A673 (cell line): ENCODE measurements at regions not wholly inside any gene's neighbourhood (a gene's known extent, or its start where the extent isn't known, plus 50 kb on each side); places are given as distances from the start of the nearest gene placed in this dataset.
"Not testable (repeated sequence)": the region's sequence is repeated elsewhere in the genome, so short reads cannot be mapped to it uniquely, and the experiment has no call there.

Experiments
- BruUV-seq: library from RNA; stranded (reverse); fragments of 400-500 nt; replicated peaks from 2 replicates; lab custom pipeline; 2021; lab: Mats Ljungman, UMichigan
- CTCF ChIA-PET: fragments of 300-600 bp; sonication (Branson Sonifier 250); formaldehyde crosslinking; loops from one replicate; lab custom pipeline; 2022; ENCODE audit warnings: antibody characterized with exemption; lab: Charles Lee
- POLR2A ChIA-PET: fragments of 300-600 bp; sonication (Branson Sonifier 250); formaldehyde crosslinking; loops from one replicate; lab custom pipeline; 2022; ENCODE audit warnings: antibody characterized with exemption; ENCODE audit not compliant: low non-redundant PET; lab: Charles Lee
- DNase-seq: peaks from one replicate; pipeline ENCODE4 v3.0.0-alpha.2; 2015; ENCODE audit warnings: low spot score
- H3K27ac ChIP-seq: fragments of 200-600 bp; sonication (generic); 2 replicates; pipeline ENCODE4 v1.5.1; 2016; ENCODE audit warnings: mixed run types, low read depth, mild to moderate bottlenecking, mixed read lengths, antibody characterized with exemption, low read length; ENCODE audit not compliant: poor library complexity, severe bottlenecking
- H3K27me3 ChIP-seq: fragments of 200-600 bp; sonication (generic); replicated peaks from 2 replicates; pipeline ENCODE4 v1.6.1; 2017; ENCODE audit warnings: mixed run types, low read depth, mild to moderate bottlenecking, mixed read lengths, antibody characterized with exemption, low read length; ENCODE audit not compliant: insufficient read depth, poor library complexity
- H3K36me3 ChIP-seq: fragments of 200-600 bp; sonication (generic); 2 replicates; pipeline ENCODE4 v1.6.1; 2016; ENCODE audit warnings: mixed run types, mild to moderate bottlenecking, mixed read lengths, antibody characterized with exemption, low read length; ENCODE audit not compliant: insufficient read depth, poor library complexity, severe bottlenecking
- H3K4me1 ChIP-seq: fragments of 200-600 bp; sonication (generic); 2 replicates; pipeline ENCODE4 v1.6.1; 2017; ENCODE audit warnings: mixed run types, mild to moderate bottlenecking, mixed read lengths, antibody characterized with exemption, low read length; ENCODE audit not compliant: insufficient read depth, poor library complexity, severe bottlenecking
- H3K4me3 ChIP-seq: fragments of 200-600 bp; sonication (generic); 2 replicates; pipeline ENCODE4 v1.5.1; 2016; ENCODE audit warnings: low read depth, mixed run types, mild to moderate bottlenecking, mixed read lengths, low read length; ENCODE audit not compliant: poor library complexity, severe bottlenecking
- H3K9me3 ChIP-seq: fragments of 200-600 bp; sonication (generic); 2 replicates; pipeline ENCODE4 v1.6.1; 2016; ENCODE audit warnings: mixed run types, low read depth, mild to moderate bottlenecking, mixed read lengths, antibody characterized with exemption, low read length; ENCODE audit not compliant: poor library complexity, severe bottlenecking
- EZH2 ChIP-seq: fragments of 200-600 bp; sonication (generic); IDR thresholded peaks from 2 replicates; pipeline ENCODE4 v1.6.1; 2017; ENCODE audit warnings: borderline replicate concordance, low read depth, mild to moderate bottlenecking, mixed read lengths, antibody characterized with exemption, low read length; ENCODE audit not compliant: poor library complexity, severe bottlenecking
- intact Hi-C: fragments of 100-400 bp; cut with micrococcal nuclease; formaldehyde crosslinking; loops from one replicate; pipeline ENCODE4 v1.10.0; 2022; ENCODE audit not compliant: unreplicated experiment
- TF ChIP-seq, protein P1 (sequence below): fragments of 300-800, 200-600 bp; sonication (generic); conservative IDR thresholded peaks from 2 replicates; pipeline ENCODE4 v1.5.1; 2017; ENCODE audit warnings: low read depth, mild to moderate bottlenecking, antibody characterized with exemption, low read length, moderate library complexity, mixed read lengths

DNA sequence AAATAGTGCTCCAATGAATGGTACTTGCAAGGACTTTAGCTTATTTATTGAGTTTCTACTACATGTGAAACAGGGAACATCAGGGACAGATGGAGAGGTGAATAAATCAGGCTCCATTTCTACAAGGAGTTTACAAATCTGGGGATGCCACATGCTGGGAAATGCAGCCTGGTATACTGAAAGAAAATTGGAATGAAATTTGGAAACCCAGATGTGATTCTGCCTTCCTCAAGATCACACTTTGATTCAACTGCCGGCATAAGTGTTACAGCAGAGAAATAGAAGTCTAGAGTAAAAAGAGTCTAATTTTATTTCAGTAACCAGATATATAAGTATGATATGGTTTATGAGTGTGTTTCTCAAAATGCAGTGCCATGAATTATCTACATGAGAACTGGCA lies 1408.4 kb upstream of the C9orf72 start:
- no peak for DNase-seq
- H3K36me3 ChIP-seq, result no peaks in the 10 kb centered on the region
- no peak overlapping the region for H3K4me3 ChIP-seq
- H3K27me3 ChIP-seq, result no peaks in the 10 kb centered on the region
- no peak overlapping the region for H3K27ac ChIP-seq
- intact Hi-C loops, result no loop called here
- TF ChIP-seq, protein P1, sequence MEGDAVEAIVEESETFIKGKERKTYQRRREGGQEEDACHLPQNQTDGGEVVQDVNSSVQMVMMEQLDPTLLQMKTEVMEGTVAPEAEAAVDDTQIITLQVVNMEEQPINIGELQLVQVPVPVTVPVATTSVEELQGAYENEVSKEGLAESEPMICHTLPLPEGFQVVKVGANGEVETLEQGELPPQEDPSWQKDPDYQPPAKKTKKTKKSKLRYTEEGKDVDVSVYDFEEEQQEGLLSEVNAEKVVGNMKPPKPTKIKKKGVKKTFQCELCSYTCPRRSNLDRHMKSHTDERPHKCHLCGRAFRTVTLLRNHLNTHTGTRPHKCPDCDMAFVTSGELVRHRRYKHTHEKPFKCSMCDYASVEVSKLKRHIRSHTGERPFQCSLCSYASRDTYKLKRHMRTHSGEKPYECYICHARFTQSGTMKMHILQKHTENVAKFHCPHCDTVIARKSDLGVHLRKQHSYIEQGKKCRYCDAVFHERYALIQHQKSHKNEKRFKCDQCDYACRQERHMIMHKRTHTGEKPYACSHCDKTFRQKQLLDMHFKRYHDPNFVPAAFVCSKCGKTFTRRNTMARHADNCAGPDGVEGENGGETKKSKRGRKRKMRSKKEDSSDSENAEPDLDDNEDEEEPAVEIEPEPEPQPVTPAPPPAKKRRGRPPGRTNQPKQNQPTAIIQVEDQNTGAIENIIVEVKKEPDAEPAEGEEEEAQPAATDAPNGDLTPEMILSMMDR, result no peak
- no peak for TF ChIP-seq EZH2
- ChIA-PET POLR2A (no interaction called here), CTCF (no interaction called here)
- BruUV-seq, result no TSS peak
- no peaks in the 10 kb centered on the region for H3K9me3 ChIP-seq
- H3K4me1 ChIP-seq, result peaks cover 34% of the 10 kb centered on the region

DNA sequence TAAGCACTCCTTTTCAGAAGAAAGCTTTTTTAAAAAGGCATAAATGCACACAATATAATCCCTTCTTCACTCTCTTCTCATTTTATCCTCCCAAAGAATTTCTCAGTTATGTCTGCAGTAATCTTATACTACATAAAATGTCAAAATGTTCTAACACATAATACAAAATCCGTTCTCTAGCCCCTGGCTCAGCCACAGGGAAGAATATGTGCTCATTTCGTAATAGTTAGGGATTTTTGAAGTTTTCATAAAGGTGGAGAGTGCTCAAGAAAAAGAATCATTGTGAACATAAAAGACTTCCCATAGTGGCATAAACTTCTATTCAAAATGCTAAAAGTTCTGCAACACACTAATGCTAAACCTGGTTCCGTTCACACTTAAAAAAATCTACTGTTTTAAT lies 1410.7 kb upstream of the C9orf72 start:
- no peak overlapping the region for H3K4me3 ChIP-seq
- H3K36me3 ChIP-seq, result no peaks in the 10 kb centered on the region
- TF ChIP-seq, protein P1, result no peak
- no peak for TF ChIP-seq EZH2
- POLR2A ChIA-PET, result no interaction called here
- CTCF ChIA-PET, result no interaction called here
- no peak overlapping the region for H3K27ac ChIP-seq
- H3K27me3 ChIP-seq, result no peaks in the 10 kb centered on the region
- H3K4me1 ChIP-seq, result peaks cover 16% of the 10 kb centered on the region
- no TSS peak for BruUV-seq
- H3K9me3 ChIP-seq, result peaks cover 1% of the 10 kb centered on the region
- DNase-seq, result no peak
- intact Hi-C loops, result no loop called here

DNA sequence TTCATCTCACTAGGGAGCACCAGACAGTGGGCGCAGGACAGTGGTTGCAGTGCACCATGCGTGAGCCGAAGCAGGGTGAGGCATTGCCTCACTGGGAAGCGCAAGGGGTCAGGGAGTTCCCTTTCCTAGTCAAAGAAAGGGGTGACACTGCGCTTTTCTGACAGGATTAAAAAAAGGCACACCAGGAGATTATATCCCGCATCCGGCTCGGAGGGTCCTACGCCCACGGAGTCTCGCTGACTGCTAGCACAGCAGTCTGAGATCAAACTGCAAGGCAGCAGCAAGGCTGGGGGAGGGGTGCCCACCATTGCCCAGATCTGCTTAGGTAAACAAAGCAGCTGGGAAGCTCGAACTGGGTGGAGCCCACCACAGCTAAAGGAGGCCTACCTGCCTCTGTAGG lies 1416.7 kb upstream of the C9orf72 start:
- BruUV-seq, CTCF ChIA-PET, POLR2A ChIA-PET, DNase-seq, H3K27ac ChIP-seq, H3K27me3 ChIP-seq, H3K36me3 ChIP-seq, H3K4me3 ChIP-seq, H3K4me1 ChIP-seq, intact Hi-C loops: not testable (repeated sequence)
- peaks cover 12% of the 10 kb centered on the region for H3K9me3 ChIP-seq

DNA sequence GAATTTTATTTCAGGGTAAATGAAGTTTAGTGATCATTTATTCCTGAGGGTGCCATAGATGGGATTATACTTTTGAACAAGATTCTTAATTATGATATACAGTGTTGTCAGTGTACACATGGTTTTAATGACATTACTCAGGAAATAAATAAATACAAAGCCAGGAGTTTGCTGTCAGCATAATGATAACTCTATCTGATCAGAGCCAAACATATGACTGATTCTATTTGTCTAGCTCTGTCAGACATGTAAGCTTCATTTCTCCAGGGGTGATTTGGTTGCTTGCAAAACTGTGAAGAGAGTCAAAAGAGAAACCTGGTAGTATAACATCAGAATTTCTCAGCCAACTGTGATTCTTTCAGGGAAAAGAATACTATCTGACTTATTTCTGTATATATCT lies 1425.8 kb upstream of the C9orf72 start:
- BruUV-seq, result no TSS peak
- H3K27me3 ChIP-seq, result no peaks in the 10 kb centered on the region
- TF ChIP-seq, protein P1, result no peak
- no peak for TF ChIP-seq EZH2
- peaks cover 59% of the 10 kb centered on the region for H3K4me1 ChIP-seq
- intact Hi-C loops, result no loop called here
- H3K4me3 ChIP-seq, result no peak overlapping the region
- no peak overlapping the region for H3K27ac ChIP-seq
- CTCF ChIA-PET, result no interaction called here
- DNase-seq, result peak; percentile 20
- H3K9me3 ChIP-seq, result no peaks in the 10 kb centered on the region
- no peaks in the 10 kb centered on the region for H3K36me3 ChIP-seq
- POLR2A ChIA-PET, result no interaction called here
